ES-I3 (cell line): ENCODE measurements at regions not wholly inside any gene's neighbourhood (a gene's known extent, or its start where the extent isn't known, plus 50 kb on each side); places are given as distances from the start of the nearest gene placed in this dataset.
"Not testable (repeated sequence)": the region's sequence is repeated elsewhere in the genome, so short reads cannot be mapped to it uniquely, and the experiment has no call there.

Source experiments
- H3K36me3 ChIP-seq: 2 replicates; pipeline ENCODE4 v1.6.1; 2013; ENCODE audit warnings: mild to moderate bottlenecking, low read length, control low read depth, moderate library complexity; ENCODE audit not compliant: insufficient read depth
- H3K4me1 ChIP-seq: 2 replicates; pipeline ENCODE4 v1.6.1; 2013; ENCODE audit warnings: mild to moderate bottlenecking, control low read depth, low read length; ENCODE audit not compliant: insufficient read depth
- H3K9ac ChIP-seq: 2 replicates; pipeline ENCODE4 v1.6.1; 2013; ENCODE audit warnings: low read depth, mild to moderate bottlenecking, low read length, moderate library complexity
- H3K9me3 ChIP-seq: 2 replicates; pipeline ENCODE4 v1.6.1; 2013; ENCODE audit warnings: mild to moderate bottlenecking, low read length, moderate library complexity; ENCODE audit not compliant: control insufficient read depth, insufficient read depth

- peaks cover 17% of the 10 kb centered on the region for H3K4me1 ChIP-seq
- no peaks in the 10 kb centered on the region for H3K36me3 ChIP-seq
- H3K9me3 ChIP-seq = no peaks in the 10 kb centered on the region
- no peak overlapping the region for H3K9ac ChIP-seq
These were observed 102.5 kb upstream of the MDM1 start for GRCh38 chr12:68434391-68435298.

GRCh38 chr12:68435299-68435637 lies 103.1 kb upstream of the MDM1 start:
- peaks cover 21% of the 10 kb centered on the region for H3K4me1 ChIP-seq
- H3K36me3 ChIP-seq = no peaks in the 10 kb centered on the region
- H3K9me3 ChIP-seq = no peaks in the 10 kb centered on the region
- H3K9ac ChIP-seq = no peak overlapping the region

GRCh38 chr12:68435816-68436215 lies 103.7 kb upstream of the MDM1 start:
- no peak overlapping the region for H3K9ac ChIP-seq
- no peaks in the 10 kb centered on the region for H3K36me3 ChIP-seq
- no peaks in the 10 kb centered on the region for H3K9me3 ChIP-seq
- peaks cover 22% of the 10 kb centered on the region for H3K4me1 ChIP-seq

GRCh38 chr12:68438601-68439000 lies 106.4 kb upstream of the MDM1 start:
- H3K4me1 ChIP-seq = peaks cover 22% of the 10 kb centered on the region
- H3K9ac ChIP-seq = no peak overlapping the region
- H3K36me3 ChIP-seq = no peaks in the 10 kb centered on the region
- no peaks in the 10 kb centered on the region for H3K9me3 ChIP-seq

- peaks cover 5% of the 10 kb centered on the region; the same call in 1 of the 2 replicates for H3K9me3 ChIP-seq
- H3K36me3 ChIP-seq = no peaks in the 10 kb centered on the region
- H3K4me1 ChIP-seq = peaks cover 22% of the 10 kb centered on the region
- H3K9ac ChIP-seq = no peak overlapping the region
These were observed 107.3 kb upstream of the MDM1 start for GRCh38 chr12:68439368-68440045.

- H3K9ac ChIP-seq = no peak overlapping the region
These were observed 108.0 kb upstream of the MDM1 start for GRCh38 chr12:68440068-68440581.

GRCh38 chr12:68441167-68441566 lies 109.0 kb upstream of the MDM1 start:
- Histone ChIP-seq H3K36me3 (no peaks in the 10 kb centered on the region), H3K4me1 (peaks cover 27% of the 10 kb centered on the region), H3K9ac (no peak overlapping the region), H3K9me3 (peaks cover 5% of the 10 kb centered on the region; the same call in 1 of the 2 replicates)

More at GRCh38 chr12:68440068-68440581, 108.0 kb upstream of the MDM1 start:
- Histone ChIP-seq H3K4me1 (peaks cover 22% of the 10 kb centered on the region), H3K36me3 (no peaks in the 10 kb centered on the region), H3K9me3 (peaks cover 5% of the 10 kb centered on the region; the same call in 1 of the 2 replicates)

GRCh38 chr12:68442353-68442972 lies 110.3 kb upstream of the MDM1 start:
- not testable (repeated sequence) for H3K9ac ChIP-seq, H3K9me3 ChIP-seq, H3K36me3 ChIP-seq
- H3K4me1 ChIP-seq = peaks cover 34% of the 10 kb centered on the region

GRCh38 chr12:68443695-68444094 lies 111.5 kb upstream of the MDM1 start:
- peaks cover 29% of the 10 kb centered on the region for H3K4me1 ChIP-seq
- not testable (repeated sequence) for H3K36me3 ChIP-seq, H3K9me3 ChIP-seq, H3K9ac ChIP-seq

- Histone ChIP-seq H3K9me3 (peaks cover 5% of the 10 kb centered on the region; the same call in 1 of the 2 replicates), H3K36me3 (no peaks in the 10 kb centered on the region), H3K4me1 (peaks cover 12% of the 10 kb centered on the region; the same call in 1 of the 2 replicates), H3K9ac (no peak overlapping the region)
These were observed 113.7 kb upstream of the MDM1 start for GRCh38 chr12:68445824-68446223.

- peaks cover 5% of the 10 kb centered on the region; the same call in 1 of the 2 replicates for H3K9me3 ChIP-seq
- H3K4me1 ChIP-seq = peaks cover 18% of the 10 kb centered on the region
- no peaks in the 10 kb centered on the region for H3K36me3 ChIP-seq
- H3K9ac ChIP-seq = peak overlapping the region; percentile 20; the same call in 1 of the 2 replicates
These were observed 114.2 kb upstream of the MDM1 start for GRCh38 chr12:68446384-68446783.

- H3K4me1 ChIP-seq = peaks cover 26% of the 10 kb centered on the region
- H3K36me3 ChIP-seq = no peaks in the 10 kb centered on the region
- H3K9me3 ChIP-seq = peaks cover 5% of the 10 kb centered on the region; the same call in 1 of the 2 replicates
- peak overlapping the region; percentile 20; the same call in 1 of the 2 replicates for H3K9ac ChIP-seq
These were observed 115.0 kb upstream of the MDM1 start for GRCh38 chr12:68446901-68447796.

GRCh38 chr12:68447797-68448260 lies 115.7 kb upstream of the MDM1 start:
- H3K4me1 ChIP-seq = peaks cover 27% of the 10 kb centered on the region
- H3K9me3 ChIP-seq = peaks cover 5% of the 10 kb centered on the region; the same call in 1 of the 2 replicates
- no peaks in the 10 kb centered on the region for H3K36me3 ChIP-seq
- H3K9ac ChIP-seq = no peak overlapping the region
